IPS-15b (cell line): ENCODE measurements at regions not wholly inside any gene's neighbourhood (a gene's known extent, or its start where the extent isn't known, plus 50 kb on each side); places are given as distances from the start of the nearest gene placed in this dataset.

ENCODE experiments used
- H3K27me3 ChIP-seq: one replicate; pipeline ENCODE4 v1.6.1; 2013; ENCODE audit warnings: low read length; ENCODE audit not compliant: control insufficient read depth, insufficient read depth
- H3K36me3 ChIP-seq: one replicate; pipeline ENCODE4 v1.6.1; 2013; ENCODE audit warnings: low read length; ENCODE audit not compliant: control insufficient read depth, insufficient read depth
- H3K4me1 ChIP-seq: one replicate; pipeline ENCODE4 v1.6.1; 2013; ENCODE audit warnings: mild to moderate bottlenecking, low read length; ENCODE audit not compliant: control insufficient read depth, insufficient read depth
- H3K4me3 ChIP-seq: one replicate; pipeline ENCODE4 v1.5.1; 2013; ENCODE audit warnings: low read depth, low read length
- H3K9ac ChIP-seq: one replicate; pipeline ENCODE4 v1.6.1; 2013; ENCODE audit warnings: low read depth, mild to moderate bottlenecking, low read length
- H3K9me3 ChIP-seq: one replicate; pipeline ENCODE4 v1.6.1; 2013; ENCODE audit warnings: mild to moderate bottlenecking, low read length; ENCODE audit not compliant: control insufficient read depth, insufficient read depth

DNA sequence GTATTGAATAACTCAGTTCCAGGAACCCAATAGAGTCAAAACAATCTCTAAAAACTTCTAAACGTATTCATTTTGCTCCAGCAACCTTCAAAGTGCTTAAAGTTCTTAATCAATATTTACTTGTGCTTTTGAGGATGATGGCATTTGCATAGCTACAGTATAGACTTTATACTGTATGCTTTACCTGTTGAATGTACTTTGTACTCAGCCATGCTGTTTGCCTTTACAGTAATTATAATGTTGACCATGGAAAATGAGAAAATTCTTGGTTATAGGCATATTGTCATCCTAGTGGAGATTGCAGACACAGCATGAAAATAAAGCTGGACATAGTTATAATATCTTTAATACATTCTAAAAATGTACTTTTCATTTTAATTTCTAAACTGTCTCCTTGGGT is 762.7 kb upstream of the PHF14 start:
- Histone ChIP-seq H3K27me3 (no peaks in the 10 kb centered on the region), H3K4me3 (no peak overlapping the region), H3K36me3 (no peaks in the 10 kb centered on the region), H3K4me1 (no peaks in the 10 kb centered on the region), H3K9ac (no peak overlapping the region), H3K9me3 (peaks cover 4% of the 10 kb centered on the region)

DNA sequence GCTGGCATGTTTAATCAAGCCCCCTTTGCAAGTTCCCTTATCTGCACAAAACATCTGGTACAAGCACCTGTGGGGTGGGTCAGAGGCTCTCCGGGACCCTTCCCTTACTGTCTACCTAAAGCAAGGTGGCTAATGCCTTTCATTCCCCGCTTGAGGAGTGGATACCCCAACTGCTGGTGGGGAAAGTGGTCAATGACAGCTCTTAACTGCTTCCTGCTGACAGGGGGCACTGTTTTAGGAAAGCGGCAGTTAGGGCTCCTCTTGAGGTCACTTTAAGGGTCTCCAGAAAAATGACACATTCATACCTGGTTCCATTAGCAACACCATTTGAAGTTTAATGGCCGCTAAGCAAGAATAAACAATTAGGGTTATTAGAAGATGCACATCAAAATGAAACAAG is 761.8 kb upstream of the PHF14 start:
- H3K36me3 ChIP-seq: no peaks in the 10 kb centered on the region
- no peaks in the 10 kb centered on the region for H3K4me1 ChIP-seq

GRCh38 chr7:10212649-10213048 is 761.0 kb upstream of the PHF14 start:
- Histone ChIP-seq H3K36me3 (no peaks in the 10 kb centered on the region), H3K9ac (no peak overlapping the region), H3K4me1 (no peaks in the 10 kb centered on the region), H3K9me3 (peaks cover 4% of the 10 kb centered on the region), H3K27me3 (no peaks in the 10 kb centered on the region), H3K4me3 (no peak overlapping the region)

More for the DNA sequence above, 761.8 kb upstream of the PHF14 start:
- Histone ChIP-seq H3K4me3 (no peak overlapping the region), H3K9me3 (peaks cover 4% of the 10 kb centered on the region), H3K9ac (no peak overlapping the region), H3K27me3 (no peaks in the 10 kb centered on the region)

DNA sequence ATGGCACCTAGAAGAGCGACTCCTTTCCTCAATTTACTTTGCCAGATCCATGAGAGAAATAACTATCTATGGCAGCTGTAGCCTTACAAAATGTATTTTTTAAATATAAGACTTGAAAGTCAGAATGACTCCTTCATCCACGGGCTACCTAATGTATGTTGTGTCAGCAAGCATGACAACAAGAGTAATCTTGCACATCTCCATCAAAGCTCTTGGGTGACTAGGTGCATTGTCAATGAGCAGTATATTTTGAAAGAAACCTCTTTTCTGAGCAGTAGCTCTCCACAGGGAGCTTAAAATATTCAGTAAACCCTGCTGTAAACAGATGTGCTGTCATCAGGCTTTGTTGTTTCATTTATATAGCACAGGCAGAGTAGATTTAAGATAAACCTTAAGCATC is 757.2 kb upstream of the PHF14 start:
- Histone ChIP-seq H3K4me1 (no peaks in the 10 kb centered on the region), H3K9me3 (peaks cover 4% of the 10 kb centered on the region), H3K36me3 (no peaks in the 10 kb centered on the region), H3K4me3 (no peak overlapping the region), H3K9ac (no peak overlapping the region), H3K27me3 (no peaks in the 10 kb centered on the region)

DNA sequence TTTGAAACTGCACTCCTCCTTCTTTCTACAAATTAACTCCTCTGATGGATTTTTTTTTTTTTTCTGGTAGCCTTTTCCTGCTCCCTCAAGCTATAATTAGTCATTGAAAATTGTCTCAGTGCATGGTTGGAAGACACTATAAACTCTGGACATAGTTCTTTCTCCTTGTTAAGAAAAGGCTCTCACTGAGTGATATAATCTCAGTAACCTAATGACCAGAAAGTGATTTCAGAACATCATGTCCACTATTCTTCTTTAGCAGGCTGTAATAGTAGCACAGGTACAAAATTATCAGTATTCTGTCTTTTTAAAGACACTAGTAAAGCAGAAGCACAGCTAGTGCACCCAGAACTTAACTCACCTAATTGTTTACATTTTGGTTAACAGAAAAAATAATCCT is 752.6 kb upstream of the PHF14 start:
- Histone ChIP-seq H3K4me1 (no peaks in the 10 kb centered on the region), H3K9me3 (no peaks in the 10 kb centered on the region), H3K27me3 (no peaks in the 10 kb centered on the region), H3K9ac (no peak overlapping the region), H3K36me3 (no peaks in the 10 kb centered on the region), H3K4me3 (no peak overlapping the region)

- Histone ChIP-seq H3K27me3 (no peaks in the 10 kb centered on the region), H3K4me1 (no peaks in the 10 kb centered on the region), H3K4me3 (no peak overlapping the region), H3K9ac (no peak overlapping the region), H3K36me3 (no peaks in the 10 kb centered on the region), H3K9me3 (no peaks in the 10 kb centered on the region)
Observed at GRCh38 chr7:10222976-10223375, 750.7 kb upstream of the PHF14 start.

GRCh38 chr7:10225275-10225674 is 748.4 kb upstream of the PHF14 start:
- Histone ChIP-seq H3K9ac (no peak overlapping the region), H3K4me3 (no peak overlapping the region), H3K36me3 (no peaks in the 10 kb centered on the region), H3K9me3 (no peaks in the 10 kb centered on the region), H3K4me1 (no peaks in the 10 kb centered on the region), H3K27me3 (no peaks in the 10 kb centered on the region)

DNA sequence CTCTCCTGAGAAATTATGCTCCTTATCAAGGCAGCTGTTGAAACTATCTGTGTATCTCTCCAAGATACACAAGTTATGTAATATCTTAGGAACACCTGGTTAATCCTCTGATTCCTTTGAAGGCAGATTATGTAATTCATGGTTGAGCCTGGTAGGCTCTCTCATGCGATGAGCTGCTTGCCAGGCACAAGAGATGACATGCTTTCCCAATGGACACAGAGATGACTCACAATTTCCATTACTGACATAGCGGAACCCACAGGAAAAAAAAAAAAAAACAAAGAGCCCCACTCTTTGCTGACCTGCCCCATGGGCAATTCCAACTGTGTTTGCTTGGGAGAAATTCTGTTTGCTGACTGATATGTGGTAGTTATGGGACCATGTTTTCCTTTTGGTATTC is 736.4 kb upstream of the PHF14 start:
- H3K4me3 ChIP-seq: no peak overlapping the region
- H3K36me3 ChIP-seq: no peaks in the 10 kb centered on the region
- H3K4me1 ChIP-seq: peaks cover 4% of the 10 kb centered on the region
- H3K27me3 ChIP-seq: no peaks in the 10 kb centered on the region
- H3K9me3 ChIP-seq: no peaks in the 10 kb centered on the region
- no peak overlapping the region for H3K9ac ChIP-seq

- no peak overlapping the region for H3K4me3 ChIP-seq
- no peaks in the 10 kb centered on the region for H3K9me3 ChIP-seq
- no peaks in the 10 kb centered on the region for H3K27me3 ChIP-seq
- H3K4me1 ChIP-seq: peaks cover 4% of the 10 kb centered on the region
- H3K9ac ChIP-seq: no peak overlapping the region
- no peaks in the 10 kb centered on the region for H3K36me3 ChIP-seq
Observed at GRCh38 chr7:10238641-10239040, 735.0 kb upstream of the PHF14 start.

DNA sequence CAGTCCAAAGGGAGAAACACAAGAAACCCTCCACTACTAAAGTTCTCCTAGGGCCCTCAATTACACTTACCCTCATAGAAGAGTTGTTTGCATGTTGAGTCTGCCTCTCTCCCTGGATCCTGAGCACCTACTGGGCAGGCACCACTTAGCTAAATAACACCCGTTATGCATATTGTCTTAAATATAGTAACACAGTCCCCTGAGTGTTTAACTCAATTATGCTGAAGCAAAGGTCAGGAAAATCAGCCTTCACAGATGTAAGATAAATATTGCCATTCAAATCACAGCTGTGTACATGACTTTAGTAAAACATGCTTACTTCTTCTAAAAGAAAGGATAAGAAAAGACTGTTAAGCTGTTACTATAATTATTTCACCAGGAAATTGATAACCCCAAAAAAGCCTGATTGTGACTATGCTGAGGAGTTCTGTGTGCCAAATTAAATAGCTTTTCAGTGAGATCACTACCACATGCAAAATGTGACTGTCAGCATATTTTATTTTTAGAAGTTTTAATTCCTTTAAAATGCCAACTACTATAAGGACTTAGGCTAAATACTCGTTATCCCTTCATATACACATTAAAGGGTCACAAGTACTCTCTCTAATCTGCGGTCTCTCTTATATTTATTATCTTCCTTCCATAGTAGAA is 733.9 kb upstream of the PHF14 start:
- Histone ChIP-seq H3K27me3 (no peaks in the 10 kb centered on the region), H3K4me3 (no peak overlapping the region), H3K4me1 (peaks cover 4% of the 10 kb centered on the region), H3K9me3 (no peaks in the 10 kb centered on the region), H3K36me3 (no peaks in the 10 kb centered on the region), H3K9ac (no peak overlapping the region)

DNA sequence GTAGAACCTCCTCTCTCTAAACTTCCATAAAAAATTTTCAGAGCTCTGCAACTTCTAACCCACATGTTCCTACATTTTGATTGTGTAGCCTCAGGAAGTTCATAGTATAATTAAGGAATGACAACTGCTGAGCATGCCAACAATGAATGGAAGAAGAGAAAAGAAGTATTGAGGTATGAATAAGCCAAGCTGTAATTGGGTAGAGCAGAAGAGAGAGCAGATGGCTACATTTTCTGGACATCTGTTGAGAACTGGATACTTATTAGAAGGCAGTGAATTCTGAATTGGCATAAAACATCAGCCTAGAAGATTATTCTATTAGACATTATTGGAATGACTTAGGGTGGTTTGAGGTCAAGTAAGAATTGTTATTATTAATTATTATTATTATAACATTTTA is 728.3 kb upstream of the PHF14 start:
- H3K36me3 ChIP-seq: no peaks in the 10 kb centered on the region
- H3K9ac ChIP-seq: no peak overlapping the region
- peaks cover 9% of the 10 kb centered on the region for H3K9me3 ChIP-seq
- H3K27me3 ChIP-seq: no peaks in the 10 kb centered on the region
- no peak overlapping the region for H3K4me3 ChIP-seq
- H3K4me1 ChIP-seq: peaks cover under 1% of the 10 kb centered on the region

DNA sequence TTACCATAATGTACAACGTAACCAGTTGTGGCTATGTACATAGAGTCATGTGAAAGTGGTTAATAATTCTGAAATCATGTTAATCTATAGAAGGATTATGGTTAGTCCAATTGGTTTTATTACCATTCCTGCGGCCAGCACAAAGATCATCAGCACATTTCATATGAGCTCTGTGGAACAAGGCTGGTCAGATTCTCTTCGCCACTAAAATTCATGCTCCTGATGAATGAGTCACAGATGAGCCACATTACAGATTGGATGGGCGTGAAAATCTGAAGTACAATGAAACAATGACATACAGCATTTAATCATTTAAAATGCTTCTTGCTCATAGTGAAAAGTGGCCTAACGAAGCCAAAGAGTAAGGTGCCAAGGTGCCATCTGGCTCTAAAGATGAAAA is 716.2 kb upstream of the PHF14 start:
- no peaks in the 10 kb centered on the region for H3K27me3 ChIP-seq
- no peaks in the 10 kb centered on the region for H3K4me1 ChIP-seq
- H3K36me3 ChIP-seq: no peaks in the 10 kb centered on the region
- no peak overlapping the region for H3K4me3 ChIP-seq
- no peaks in the 10 kb centered on the region for H3K9me3 ChIP-seq
- H3K9ac ChIP-seq: no peak overlapping the region
